Vagina (tissue), 2 donors: ENCODE measurements at regions not wholly inside any gene's neighbourhood (a gene's known extent, or its start where the extent isn't known, plus 50 kb on each side); places are given as distances from the start of the nearest gene placed in this dataset.

ENCODE experiments used
- DNase-seq, 2 donors: peaks; one replicate each; pipeline ENCODE4 v3.0.0-alpha.2; 2017; ENCODE audit errors: extremely low spot score in 2 of 2
- H3K27ac ChIP-seq: fragments of 200-600 bp; sonication (generic); one replicate; pipeline ENCODE4 v1.5.1; 2019
- H3K27me3 ChIP-seq: fragments of 200-600 bp; sonication (generic); one replicate; pipeline ENCODE4 v1.5.1; 2019
- H3K36me3 ChIP-seq, 2 donors: fragments of 200-600 bp; sonication (generic); one replicate each; pipeline ENCODE4 v1.5.1; 2017 to 2019
- H3K4me1 ChIP-seq: fragments of 200-600 bp; sonication (generic); one replicate; pipeline ENCODE4 v1.5.1; 2019
- H3K4me3 ChIP-seq, 2 donors: fragments of 200-600 bp; sonication (generic); 1 replicate in 1 of 2; 2 replicates in 1 of 2; pipeline ENCODE4 v1.5.1; 2016 to 2019
- H3K9me3 ChIP-seq: fragments of 200-600 bp; sonication (generic); one replicate; pipeline ENCODE4 v1.5.1; 2019
- POLR2A ChIP-seq, 2 donors: fragments of 450-650 bp; IDR thresholded peaks; one replicate each; pipeline ENCODE4 v1.6.1; 2017; ENCODE audit warnings: antibody characterized with exemption in 2 of 2, mild to moderate bottlenecking in 2 of 2, moderate library complexity in 2 of 2
- POLR2AphosphoS5 ChIP-seq, 2 donors: sonication (generic); formaldehyde crosslinking; IDR thresholded peaks; one replicate each; pipeline ENCODE4 v1.9.0; 2017; ENCODE audit warnings: antibody characterized with exemption in 2 of 2, mild to moderate bottlenecking in 2 of 2, low read depth in 1 of 2; ENCODE audit not compliant: insufficient read depth in 1 of 2
- intact Hi-C: fragments of 100-400 bp; cut with DNase I; formaldehyde crosslinking; loops from one replicate; pipeline ENCODE4 v1.15.1; 2023
- TF ChIP-seq, protein P1 (sequence below), 3 experiments: fragments of 450-650 bp in 2 of 3; fragments of 200-600 bp in 1 of 3; sonication (generic) in 1 of 3; IDR thresholded peaks; one replicate each; pipeline ENCODE4 v1.5.1; 2017 to 2019; ENCODE audit warnings: antibody characterized with exemption in 3 of 3, mild to moderate bottlenecking in 2 of 3, moderate library complexity in 2 of 3

GRCh38 chr5:21070858-21071257, 1082.9 kb upstream of the CDH18 start:
- Histone ChIP-seq H3K36me3 (no peaks in the 10 kb centered on the region), H3K4me1 (no peaks in the 10 kb centered on the region), H3K27ac (no peak overlapping the region), H3K27me3 (no peaks in the 10 kb centered on the region), H3K9me3 (no peaks in the 10 kb centered on the region), H3K4me3 (no peak overlapping the region)
- intact Hi-C loops, result no loop called here
- TF ChIP-seq POLR2A (IDR thresholded peaks at IDR 0.05) (no peak), POLR2AphosphoS5 (IDR thresholded peaks at IDR 0.05; ENCODE audit: insufficient read depth in 1 of 2, low read depth in 1 of 2) (no peak)
- TF ChIP-seq, protein P1, sequence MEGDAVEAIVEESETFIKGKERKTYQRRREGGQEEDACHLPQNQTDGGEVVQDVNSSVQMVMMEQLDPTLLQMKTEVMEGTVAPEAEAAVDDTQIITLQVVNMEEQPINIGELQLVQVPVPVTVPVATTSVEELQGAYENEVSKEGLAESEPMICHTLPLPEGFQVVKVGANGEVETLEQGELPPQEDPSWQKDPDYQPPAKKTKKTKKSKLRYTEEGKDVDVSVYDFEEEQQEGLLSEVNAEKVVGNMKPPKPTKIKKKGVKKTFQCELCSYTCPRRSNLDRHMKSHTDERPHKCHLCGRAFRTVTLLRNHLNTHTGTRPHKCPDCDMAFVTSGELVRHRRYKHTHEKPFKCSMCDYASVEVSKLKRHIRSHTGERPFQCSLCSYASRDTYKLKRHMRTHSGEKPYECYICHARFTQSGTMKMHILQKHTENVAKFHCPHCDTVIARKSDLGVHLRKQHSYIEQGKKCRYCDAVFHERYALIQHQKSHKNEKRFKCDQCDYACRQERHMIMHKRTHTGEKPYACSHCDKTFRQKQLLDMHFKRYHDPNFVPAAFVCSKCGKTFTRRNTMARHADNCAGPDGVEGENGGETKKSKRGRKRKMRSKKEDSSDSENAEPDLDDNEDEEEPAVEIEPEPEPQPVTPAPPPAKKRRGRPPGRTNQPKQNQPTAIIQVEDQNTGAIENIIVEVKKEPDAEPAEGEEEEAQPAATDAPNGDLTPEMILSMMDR (IDR thresholded peaks at IDR 0.05), result no peak
- no peak for DNase-seq

- H3K36me3 ChIP-seq, result no peaks in the 10 kb centered on the region
- no peaks in the 10 kb centered on the region for H3K4me1 ChIP-seq
- no peaks in the 10 kb centered on the region for H3K9me3 ChIP-seq
- H3K27ac ChIP-seq, result no peak overlapping the region
- TF ChIP-seq POLR2AphosphoS5 (IDR thresholded peaks at IDR 0.05; ENCODE audit: insufficient read depth in 1 of 2, low read depth in 1 of 2) (no peak), POLR2A (IDR thresholded peaks at IDR 0.05) (no peak)
- TF ChIP-seq, protein P1 (IDR thresholded peaks at IDR 0.05), result no peak
- intact Hi-C loops, result no loop called here
- no peak for DNase-seq
- no peak overlapping the region for H3K4me3 ChIP-seq
- no peaks in the 10 kb centered on the region for H3K27me3 ChIP-seq
Observed at GRCh38 chr5:21067724-21068123, 1079.7 kb upstream of the CDH18 start.

DNA sequence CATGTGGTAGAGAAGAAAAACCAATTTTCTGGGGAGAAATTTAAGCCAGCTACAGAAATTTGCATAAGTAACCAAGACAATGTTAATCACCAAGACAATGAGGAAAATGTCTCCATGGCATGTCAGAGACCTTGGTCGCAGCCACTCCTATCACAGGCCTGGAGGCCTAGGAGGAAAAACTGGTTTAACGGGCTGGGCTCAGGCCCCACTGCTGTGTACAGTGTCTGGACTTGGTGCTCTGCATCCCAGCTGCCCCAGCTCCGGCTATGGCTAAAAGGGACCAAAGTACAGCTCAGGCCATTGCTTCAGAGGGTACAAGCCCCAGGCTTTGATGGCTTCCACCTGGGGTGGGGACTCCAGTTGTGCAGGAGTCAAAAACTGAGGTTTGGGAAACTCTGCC, 1075.1 kb upstream of the CDH18 start:
- intact Hi-C loops, result no loop called here
- no peaks in the 10 kb centered on the region for H3K27me3 ChIP-seq
- TF ChIP-seq POLR2A (IDR thresholded peaks at IDR 0.05) (no peak), POLR2AphosphoS5 (IDR thresholded peaks at IDR 0.05; ENCODE audit: insufficient read depth in 1 of 2, low read depth in 1 of 2) (no peak)
- TF ChIP-seq, protein P1 (IDR thresholded peaks at IDR 0.05), result no peak
- DNase-seq, result no peak
- no peak overlapping the region for H3K27ac ChIP-seq
- H3K36me3 ChIP-seq, result no peaks in the 10 kb centered on the region
- H3K4me1 ChIP-seq, result no peaks in the 10 kb centered on the region
- H3K9me3 ChIP-seq, result no peaks in the 10 kb centered on the region
- H3K4me3 ChIP-seq, result no peak overlapping the region

- H3K9me3 ChIP-seq, result no peaks in the 10 kb centered on the region
- intact Hi-C loops, result no loop called here
- DNase-seq, result no peak
Observed at GRCh38 chr5:21058289-21058688, 1070.3 kb upstream of the CDH18 start.

DNA sequence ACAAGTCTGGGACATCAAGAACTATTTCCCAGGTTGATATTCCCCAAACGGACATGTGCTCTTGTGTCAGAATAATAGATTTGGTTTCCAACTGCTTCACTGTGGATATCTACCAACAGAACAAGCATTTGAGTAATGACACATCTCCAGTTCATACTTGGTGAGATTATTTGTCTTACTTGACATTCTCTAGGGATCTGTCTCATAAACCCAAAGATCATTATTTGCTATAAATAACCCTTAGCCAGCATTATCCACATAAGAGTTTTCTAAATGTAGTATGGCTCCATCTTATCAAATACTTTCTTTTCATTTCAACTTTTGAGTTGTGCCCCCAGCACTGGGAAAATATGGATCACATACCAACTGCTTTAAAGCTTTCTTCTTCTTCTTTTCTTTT, 1063.9 kb upstream of the CDH18 start:
- intact Hi-C loops, result no loop called here
- no peak for DNase-seq
- Histone ChIP-seq H3K9me3 (no peaks in the 10 kb centered on the region), H3K27me3 (no peaks in the 10 kb centered on the region), H3K4me1 (no peaks in the 10 kb centered on the region), H3K4me3 (no peak overlapping the region), H3K27ac (no peak overlapping the region), H3K36me3 (no peaks in the 10 kb centered on the region)
- TF ChIP-seq, protein P1 (IDR thresholded peaks at IDR 0.05), result no peak
- no peak for TF ChIP-seq POLR2A (IDR thresholded peaks at IDR 0.05)
- TF ChIP-seq POLR2AphosphoS5 (IDR thresholded peaks at IDR 0.05; ENCODE audit: insufficient read depth in 1 of 2, low read depth in 1 of 2), result no peak

More at GRCh38 chr5:21058289-21058688, 1070.3 kb upstream of the CDH18 start:
- no peaks in the 10 kb centered on the region for H3K27me3 ChIP-seq
- no peaks in the 10 kb centered on the region for H3K36me3 ChIP-seq
- no peak overlapping the region for H3K27ac ChIP-seq
- no peak for TF ChIP-seq POLR2AphosphoS5 (IDR thresholded peaks at IDR 0.05; ENCODE audit: insufficient read depth in 1 of 2, low read depth in 1 of 2)
- TF ChIP-seq, protein P1 (IDR thresholded peaks at IDR 0.05), result no peak
- no peak for TF ChIP-seq POLR2A (IDR thresholded peaks at IDR 0.05)
- no peaks in the 10 kb centered on the region for H3K4me1 ChIP-seq
- no peak overlapping the region for H3K4me3 ChIP-seq
